Karpas-422 (cell line): ENCODE measurements at regions not wholly inside any gene's neighbourhood (a gene's known extent, or its start where the extent isn't known, plus 50 kb on each side); places are given as distances from the start of the nearest gene placed in this dataset.
"Not testable (repeated sequence)": the region's sequence is repeated elsewhere in the genome, so short reads cannot be mapped to it uniquely, and the experiment has no call there.

ENCODE experiments used
- DNase-seq: peaks from one replicate; pipeline ENCODE4 v3.0.0-alpha.2; 2015
- H2AFZ ChIP-seq: fragments of 200-600 bp; sonication (generic); 2 replicates; pipeline ENCODE4 v1.6.1; 2014; ENCODE audit warnings: antibody characterized with exemption, low read length, mixed read lengths
- H3K27ac ChIP-seq: fragments of 200-600 bp; sonication (generic); 2 replicates; pipeline ENCODE4 v1.5.1; 2014; ENCODE audit warnings: mild to moderate bottlenecking, low read length, moderate library complexity
- H3K27me3 ChIP-seq: fragments of 200-600 bp; sonication (generic); 2 replicates; pipeline ENCODE4 v1.6.1; 2014; ENCODE audit warnings: low read length, mixed read lengths
- H3K36me3 ChIP-seq: fragments of 200-600 bp; sonication (generic); 2 replicates; pipeline ENCODE4 v1.6.1; 2014; ENCODE audit warnings: low read length, mixed read lengths; ENCODE audit not compliant: insufficient read depth
- H3K4me1 ChIP-seq: fragments of 200-600 bp; sonication (generic); 2 replicates; pipeline ENCODE4 v1.6.1; 2014; ENCODE audit warnings: mild to moderate bottlenecking, low read length, mixed read lengths
- H3K4me2 ChIP-seq: fragments of 200-600 bp; sonication (generic); 2 replicates; pipeline ENCODE4 v1.6.1; 2014; ENCODE audit warnings: low read length, low read depth, mild to moderate bottlenecking; ENCODE audit not compliant: poor library complexity, severe bottlenecking
- H3K4me3 ChIP-seq: fragments of 200-600 bp; sonication (generic); 2 replicates; pipeline ENCODE4 v1.5.1; 2014; ENCODE audit warnings: mild to moderate bottlenecking, antibody characterized with exemption, low read length, mixed read lengths
- H3K79me2 ChIP-seq: fragments of 200-600 bp; sonication (generic); 2 replicates; pipeline ENCODE4 v1.6.1; 2014; ENCODE audit warnings: mild to moderate bottlenecking, low read length, mixed read lengths
- H3K9ac ChIP-seq: fragments of 200-600 bp; sonication (generic); 2 replicates; pipeline ENCODE4 v1.6.0; 2014; ENCODE audit warnings: low read length
- H3K9me2 ChIP-seq: fragments of 200-600 bp; sonication (generic), shearing (Covaris generic); replicated peaks from 2 replicates; pipeline ENCODE4 v1.6.0; 2014; ENCODE audit warnings: mild to moderate bottlenecking, low read length, moderate library complexity; ENCODE audit not compliant: insufficient read depth
- H3K9me3 ChIP-seq: fragments of 300-700, 200-600 bp; sonication (generic); 2 replicates; pipeline ENCODE4 v1.6.1; 2014; ENCODE audit warnings: low read length, mixed read lengths
- H4K20me1 ChIP-seq: fragments of 200-600 bp; sonication (generic); 2 replicates; pipeline ENCODE4 v1.6.1; 2014; ENCODE audit warnings: mild to moderate bottlenecking, antibody characterized with exemption, low read length, low read depth; ENCODE audit not compliant: insufficient read depth

DNA sequence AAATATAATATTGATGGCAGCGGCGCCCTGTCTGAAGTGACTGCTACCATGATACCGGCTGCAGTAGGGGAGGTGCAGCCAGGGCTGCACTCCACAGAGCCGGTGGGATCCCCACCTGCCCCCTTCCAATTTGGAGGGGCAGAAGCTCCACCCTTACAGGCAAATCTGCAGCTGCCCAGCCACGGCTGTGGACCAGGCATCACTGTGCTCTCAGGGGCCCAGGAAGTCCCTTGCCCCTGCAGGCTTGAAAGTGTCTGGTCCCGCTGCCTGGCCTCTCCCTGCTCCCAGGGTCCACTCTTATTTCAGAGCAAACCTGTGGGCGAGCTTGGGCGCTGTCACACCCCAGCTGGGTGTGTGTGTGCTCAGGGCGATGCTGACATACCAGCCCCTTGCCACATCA is 172.7 kb upstream of the SMIM30 start:
- no peak overlapping the region for H3K4me2 ChIP-seq
- no peaks in the 10 kb centered on the region for H3K36me3 ChIP-seq
- H3K9me3 ChIP-seq: no peaks in the 10 kb centered on the region
- no peak overlapping the region for H2AFZ ChIP-seq
- H4K20me1 ChIP-seq: no peaks in the 10 kb centered on the region
- no peaks in the 10 kb centered on the region for H3K79me2 ChIP-seq
- no peaks in the 10 kb centered on the region for H3K27me3 ChIP-seq
- no peaks in the 10 kb centered on the region for H3K4me1 ChIP-seq
- H3K9ac ChIP-seq: no peak overlapping the region
- DNase-seq: no peak
- H3K9me2 ChIP-seq: no peaks in the 10 kb centered on the region
- no peak overlapping the region for H3K4me3 ChIP-seq
- no peak overlapping the region for H3K27ac ChIP-seq

DNA sequence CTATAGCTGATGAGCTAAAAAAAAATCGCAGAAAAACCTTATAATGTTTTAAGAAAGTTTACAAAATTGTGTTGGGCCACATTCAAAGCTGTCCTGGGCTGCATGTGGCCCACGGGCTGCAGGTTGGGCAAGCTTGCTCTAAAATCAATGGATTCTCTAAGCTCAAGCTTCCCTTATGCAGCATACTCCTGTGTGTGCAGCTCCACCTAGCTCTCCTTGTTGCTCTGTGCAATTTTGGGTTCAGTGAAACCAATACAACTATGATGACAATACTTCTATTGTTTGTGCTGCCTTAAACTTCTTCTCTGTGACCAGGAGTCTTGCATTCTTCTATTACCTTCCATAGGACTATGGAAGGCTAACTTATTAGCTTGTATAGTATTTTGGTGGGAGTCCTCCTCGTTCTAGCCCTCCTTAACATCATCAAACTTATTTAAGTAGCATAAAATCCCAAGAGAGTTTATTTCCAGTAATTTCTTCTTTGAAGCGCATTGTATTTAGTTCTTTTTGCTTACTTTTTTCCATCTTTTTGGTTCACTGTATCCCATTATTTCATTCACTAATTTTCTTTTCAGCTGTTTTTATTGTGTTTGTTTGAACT is 170.9 kb upstream of the SMIM30 start:
- no peak overlapping the region for H3K27ac ChIP-seq
- no peak overlapping the region for H3K9ac ChIP-seq
- no peaks in the 10 kb centered on the region for H4K20me1 ChIP-seq
- H3K4me1 ChIP-seq: no peaks in the 10 kb centered on the region
- no peak overlapping the region for H3K4me3 ChIP-seq
- peak; percentile 77 for DNase-seq
- no peaks in the 10 kb centered on the region for H3K79me2 ChIP-seq
- no peak overlapping the region for H3K4me2 ChIP-seq
- H2AFZ ChIP-seq: no peak overlapping the region
- H3K27me3 ChIP-seq: no peaks in the 10 kb centered on the region
- H3K9me2 ChIP-seq: no peaks in the 10 kb centered on the region
- no peaks in the 10 kb centered on the region for H3K36me3 ChIP-seq
- H3K9me3 ChIP-seq: no peaks in the 10 kb centered on the region

DNA sequence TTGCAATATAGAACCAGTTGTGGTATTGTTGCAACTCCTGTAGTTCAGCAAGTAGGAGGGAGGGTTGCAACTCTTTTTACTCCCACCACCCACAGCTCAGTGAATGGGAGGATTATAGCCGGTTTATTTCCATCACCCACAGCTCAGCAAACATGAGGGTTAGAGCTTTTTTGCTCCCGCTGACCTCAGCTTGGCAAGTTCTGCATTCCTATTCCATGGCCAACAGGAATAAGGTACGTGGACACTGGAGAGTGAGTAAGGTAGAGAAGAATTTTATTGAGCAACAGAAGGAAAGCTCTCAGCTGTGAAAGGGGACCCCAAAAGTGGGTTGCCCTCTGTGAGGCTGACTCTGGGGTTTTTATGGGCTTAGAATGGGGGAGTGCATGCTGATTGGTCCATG is 167.1 kb upstream of the SMIM30 start:
- DNase-seq: no peak
- Histone ChIP-seq H3K79me2 (no peaks in the 10 kb centered on the region), H4K20me1 (no peaks in the 10 kb centered on the region), H3K4me3 (no peak overlapping the region), H3K36me3 (no peaks in the 10 kb centered on the region), H3K4me2 (no peak overlapping the region), H3K9me2 (no peaks in the 10 kb centered on the region), H3K4me1 (no peaks in the 10 kb centered on the region), H3K9me3 (no peaks in the 10 kb centered on the region), H3K27ac (no peak overlapping the region), H3K9ac (no peak overlapping the region), H3K27me3 (no peaks in the 10 kb centered on the region), H2AFZ (no peak overlapping the region)

DNA sequence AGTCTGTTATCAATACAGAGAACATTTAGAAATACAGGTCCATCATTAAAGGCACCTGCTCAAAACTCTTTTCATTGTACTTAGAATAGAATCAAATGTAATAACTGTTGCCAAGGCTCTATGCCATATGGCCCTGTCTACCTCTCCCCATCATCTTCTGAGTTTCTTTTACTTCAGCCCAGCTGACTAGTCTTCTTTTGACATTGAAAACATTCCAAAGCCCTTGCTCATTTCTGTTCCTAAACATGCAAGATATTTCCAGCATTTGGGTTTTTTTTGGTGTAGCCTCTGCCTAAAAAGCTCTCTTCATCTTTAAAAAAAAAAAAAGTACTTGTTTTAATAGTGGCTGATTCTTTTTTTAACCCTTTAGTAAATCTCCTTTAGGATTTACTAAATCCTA is 165.5 kb upstream of the SMIM30 start:
- no peak overlapping the region for H2AFZ ChIP-seq
- no peak overlapping the region for H3K4me3 ChIP-seq
- no peaks in the 10 kb centered on the region for H3K79me2 ChIP-seq
- no peak overlapping the region for H3K9ac ChIP-seq
- H3K9me2 ChIP-seq: no peaks in the 10 kb centered on the region
- H3K9me3 ChIP-seq: no peaks in the 10 kb centered on the region
- DNase-seq: no peak
- H3K4me2 ChIP-seq: no peak overlapping the region
- H3K36me3 ChIP-seq: no peaks in the 10 kb centered on the region
- no peak overlapping the region for H3K27ac ChIP-seq
- H3K4me1 ChIP-seq: no peaks in the 10 kb centered on the region
- H3K27me3 ChIP-seq: no peaks in the 10 kb centered on the region
- H4K20me1 ChIP-seq: no peaks in the 10 kb centered on the region

DNA sequence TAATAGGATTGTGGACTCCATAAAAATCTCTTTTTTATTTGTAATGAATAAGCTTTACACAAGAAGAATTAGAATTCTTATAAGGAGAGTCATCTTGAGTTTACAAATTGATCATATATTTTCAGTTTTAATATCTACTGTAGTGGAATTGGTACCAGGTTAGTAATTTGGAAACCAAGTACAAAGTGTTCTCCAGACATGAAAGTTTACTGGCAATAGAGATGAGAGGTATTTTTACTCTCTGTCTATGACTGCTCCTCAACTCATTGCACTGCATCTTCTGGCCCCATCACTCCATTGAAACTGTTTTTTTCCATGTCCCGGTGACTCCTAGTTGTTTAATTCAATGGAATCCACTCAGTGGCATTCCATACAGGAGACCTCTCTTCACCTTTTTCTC is 164.5 kb upstream of the SMIM30 start:
- no peak for DNase-seq
- Histone ChIP-seq H3K4me1 (no peaks in the 10 kb centered on the region), H3K79me2 (no peaks in the 10 kb centered on the region), H4K20me1 (no peaks in the 10 kb centered on the region), H3K27me3 (no peaks in the 10 kb centered on the region), H3K9me3 (no peaks in the 10 kb centered on the region), H3K36me3 (no peaks in the 10 kb centered on the region), H3K9ac (no peak overlapping the region), H3K4me3 (no peak overlapping the region), H3K4me2 (no peak overlapping the region), H3K27ac (no peak overlapping the region), H3K9me2 (no peaks in the 10 kb centered on the region), H2AFZ (no peak overlapping the region)

DNA sequence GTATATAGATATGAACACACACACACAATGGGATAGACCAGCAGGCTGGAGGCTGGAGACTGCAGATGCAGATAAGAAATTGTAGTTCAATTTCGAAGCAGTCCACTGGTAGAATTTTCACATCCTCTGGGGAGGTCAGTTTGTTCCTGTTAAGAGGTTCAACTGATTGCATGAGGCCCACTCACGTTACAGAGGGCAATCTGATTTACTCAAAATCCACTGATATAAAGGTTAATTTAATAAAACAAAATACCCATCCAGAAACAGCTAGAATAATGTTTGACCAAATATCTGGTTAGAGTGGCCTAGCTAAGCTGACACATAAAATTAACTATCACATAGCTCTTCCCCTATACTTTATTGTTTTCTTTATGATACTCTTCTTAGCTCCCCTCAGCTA is 162.9 kb upstream of the SMIM30 start:
- no peaks in the 10 kb centered on the region for H3K9me2 ChIP-seq
- no peak overlapping the region for H3K4me3 ChIP-seq
- no peak for DNase-seq
- H3K9me3 ChIP-seq: no peaks in the 10 kb centered on the region
- H3K4me1 ChIP-seq: no peaks in the 10 kb centered on the region
- H4K20me1 ChIP-seq: no peaks in the 10 kb centered on the region
- no peaks in the 10 kb centered on the region for H3K36me3 ChIP-seq
- no peak overlapping the region for H3K4me2 ChIP-seq
- no peak overlapping the region for H3K9ac ChIP-seq
- no peak overlapping the region for H3K27ac ChIP-seq
- H3K79me2 ChIP-seq: no peaks in the 10 kb centered on the region
- H2AFZ ChIP-seq: no peak overlapping the region
- no peaks in the 10 kb centered on the region for H3K27me3 ChIP-seq

DNA sequence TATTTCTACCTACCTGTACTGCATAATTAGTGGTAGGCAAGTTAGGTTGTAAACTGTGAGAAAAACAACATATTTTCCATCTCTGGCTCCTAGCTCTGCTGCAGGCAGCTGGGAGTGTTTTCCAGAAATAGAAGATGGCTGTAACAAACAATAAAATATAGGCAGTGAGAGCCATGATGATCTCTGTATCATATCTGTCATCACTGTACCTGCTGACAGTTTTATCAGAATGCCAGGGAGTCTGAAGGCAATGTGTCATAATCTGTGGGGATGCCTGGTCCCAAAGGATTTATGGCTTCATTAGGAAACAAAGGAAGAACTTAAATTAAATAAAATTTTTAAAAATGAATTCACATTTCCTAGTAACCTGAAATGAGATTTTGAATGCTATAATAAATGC is 160.9 kb upstream of the SMIM30 start:
- H2AFZ ChIP-seq: no peak overlapping the region
- no peaks in the 10 kb centered on the region for H3K36me3 ChIP-seq
- no peak overlapping the region for H3K4me3 ChIP-seq
- H3K9me2 ChIP-seq: no peaks in the 10 kb centered on the region
- H3K9me3 ChIP-seq: no peaks in the 10 kb centered on the region
- no peak overlapping the region for H3K9ac ChIP-seq
- no peaks in the 10 kb centered on the region for H3K4me1 ChIP-seq
- no peak overlapping the region for H3K4me2 ChIP-seq
- DNase-seq: no peak
- H3K27me3 ChIP-seq: no peaks in the 10 kb centered on the region
- H4K20me1 ChIP-seq: no peaks in the 10 kb centered on the region
- H3K27ac ChIP-seq: no peak overlapping the region
- no peaks in the 10 kb centered on the region for H3K79me2 ChIP-seq

DNA sequence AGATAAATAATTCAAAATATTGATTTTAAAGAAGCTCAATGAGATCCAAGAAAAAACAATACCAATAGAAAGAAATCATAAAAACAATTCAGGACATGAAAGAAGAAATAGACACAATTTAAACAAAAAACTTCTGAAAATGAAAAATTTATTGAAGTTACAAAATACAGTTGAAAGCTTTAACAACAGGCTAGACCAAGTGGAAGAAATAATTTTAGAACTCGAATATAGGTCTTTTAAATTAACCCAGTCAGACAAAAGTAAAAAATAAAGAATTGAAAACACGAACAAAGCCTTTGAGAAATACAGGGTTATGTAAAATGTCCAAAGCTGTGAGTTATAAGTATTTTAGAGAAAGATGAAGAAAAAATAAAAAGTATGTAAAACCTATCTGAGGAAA is 152.4 kb upstream of the SMIM30 start:
- H3K9ac ChIP-seq: no peak overlapping the region
- H3K27ac ChIP-seq: no peak overlapping the region
- no peak for DNase-seq
- H3K9me3 ChIP-seq: peaks cover 3% of the 10 kb centered on the region; the same call in 1 of the 2 replicates
- H3K4me1 ChIP-seq: no peaks in the 10 kb centered on the region
- no peaks in the 10 kb centered on the region for H3K36me3 ChIP-seq
- H4K20me1 ChIP-seq: no peaks in the 10 kb centered on the region
- no peaks in the 10 kb centered on the region for H3K9me2 ChIP-seq
- no peak overlapping the region for H3K4me3 ChIP-seq
- no peak overlapping the region for H3K4me2 ChIP-seq
- H2AFZ ChIP-seq: no peak overlapping the region
- H3K79me2 ChIP-seq: no peaks in the 10 kb centered on the region
- H3K27me3 ChIP-seq: no peaks in the 10 kb centered on the region

DNA sequence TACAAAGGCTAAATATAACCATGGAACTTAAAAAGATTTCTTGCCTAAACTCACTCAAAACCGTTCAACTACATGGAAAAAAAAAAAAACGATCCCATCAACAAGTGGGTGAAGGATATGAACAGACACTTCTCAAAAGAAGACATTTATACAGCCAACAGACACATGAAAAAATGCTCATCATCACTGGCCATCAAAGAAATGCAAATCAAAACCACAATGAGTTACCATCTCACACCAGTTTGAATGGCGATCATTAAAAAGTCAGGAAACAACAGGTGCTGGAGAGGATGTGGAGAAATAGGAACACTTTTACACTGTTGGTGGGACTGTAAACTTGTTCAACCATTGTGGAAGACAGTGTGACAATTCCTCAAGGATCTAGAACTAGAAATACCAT is 151.2 kb upstream of the SMIM30 start:
- not testable (repeated sequence) for H3K4me3 ChIP-seq, H3K27ac ChIP-seq, H3K27me3 ChIP-seq, H3K4me1 ChIP-seq, H3K36me3 ChIP-seq, H4K20me1 ChIP-seq, H3K4me2 ChIP-seq, H3K9me2 ChIP-seq, DNase-seq, H2AFZ ChIP-seq, H3K79me2 ChIP-seq, H3K9ac ChIP-seq, H3K9me3 ChIP-seq
